Mesenchymal stem cell (in vitro differentiated cells and primary cell): ENCODE measurements at regions not wholly inside any gene's neighbourhood (a gene's known extent, or its start where the extent isn't known, plus 50 kb on each side); places are given as distances from the start of the nearest gene placed in this dataset.

Experiments used
- DNase-seq: peaks from one replicate; pipeline ENCODE4 v3.0.0-alpha.2; 2013
- H2AFZ ChIP-seq: one replicate; pipeline ENCODE4 v1.6.1; 2013; ENCODE audit warnings: low read depth, mild to moderate bottlenecking, control low read depth, inconsistent platforms, low read length, moderate library complexity
- H2AK5ac ChIP-seq: 2 replicates; pipeline ENCODE4 v1.6.1; 2013; ENCODE audit warnings: low read length, moderate library complexity, mild to moderate bottlenecking, inconsistent platforms; ENCODE audit not compliant: severe bottlenecking
- H2BK120ac ChIP-seq: one replicate; pipeline ENCODE4 v1.6.1; 2013; ENCODE audit warnings: low read depth, mild to moderate bottlenecking, inconsistent platforms, low read length, moderate library complexity
- H2BK12ac ChIP-seq, 2 experiments: one replicate each; pipeline ENCODE4 v1.6.1; 2013; ENCODE audit warnings: inconsistent platforms in 2 of 2, low read length in 2 of 2, mild to moderate bottlenecking in 2 of 2, moderate library complexity in 2 of 2, control low read depth in 1 of 2
- H2BK15ac ChIP-seq: one replicate; pipeline ENCODE4 v1.6.1; 2013; ENCODE audit warnings: mild to moderate bottlenecking, low read depth, inconsistent platforms; ENCODE audit not compliant: poor library complexity, severe bottlenecking
- H2BK5ac ChIP-seq: 2 replicates; pipeline ENCODE4 v1.6.1; 2013; ENCODE audit warnings: low read depth, mild to moderate bottlenecking, low read length, control low read depth, inconsistent platforms; ENCODE audit not compliant: poor library complexity, severe bottlenecking
- H3K14ac ChIP-seq, 2 experiments: one replicate each; pipeline ENCODE4 v1.6.1; 2013; ENCODE audit warnings: inconsistent platforms in 2 of 2, low read length in 2 of 2, control low read depth in 1 of 2, mild to moderate bottlenecking in 1 of 2, moderate library complexity in 1 of 2
- H3K18ac ChIP-seq, 2 experiments: one replicate each; pipeline ENCODE4 v1.6.1; 2013; ENCODE audit warnings: inconsistent platforms in 2 of 2, low read length in 2 of 2, control low read depth in 1 of 2, low read depth in 1 of 2, mild to moderate bottlenecking in 1 of 2
- H3K23ac ChIP-seq, 2 experiments: one replicate each; pipeline ENCODE4 v1.6.1; 2013; ENCODE audit warnings: inconsistent platforms in 2 of 2, low read length in 2 of 2, mild to moderate bottlenecking in 2 of 2, moderate library complexity in 2 of 2, control low read depth in 1 of 2
- H3K27ac ChIP-seq: 2 replicates; pipeline ENCODE4 v1.5.1; 2013; ENCODE audit warnings: mild to moderate bottlenecking, moderate library complexity, low read length, control low read depth, inconsistent platforms; ENCODE audit not compliant: poor library complexity, severe bottlenecking
- H3K27me3 ChIP-seq, 2 experiments: 2 replicates each; pipeline versions ENCODE4 v1.6.1 to v1.7.0; 2013; ENCODE audit warnings: low read length in 2 of 2, mild to moderate bottlenecking in 2 of 2, moderate library complexity in 2 of 2, control low read depth in 1 of 2, inconsistent platforms in 1 of 2; ENCODE audit not compliant: control insufficient read depth in 1 of 2, insufficient read depth in 1 of 2
- H3K36me3 ChIP-seq, 2 experiments: 2 replicates each; pipeline versions ENCODE4 v1.6.1 to v1.7.0; 2013; ENCODE audit warnings: low read length in 2 of 2, control low read depth in 1 of 2, inconsistent platforms in 1 of 2, low read depth in 1 of 2, mild to moderate bottlenecking in 1 of 2; ENCODE audit not compliant: insufficient read depth in 2 of 2, control insufficient read depth in 1 of 2
- H3K4ac ChIP-seq, 2 experiments: one replicate each; pipeline ENCODE4 v1.6.1; 2013; ENCODE audit warnings: inconsistent platforms in 2 of 2, low read length in 2 of 2, mild to moderate bottlenecking in 2 of 2, moderate library complexity in 2 of 2, control low read depth in 1 of 2, low read depth in 1 of 2
- H3K4me1 ChIP-seq: 2 replicates; pipeline ENCODE4 v1.6.1; 2013; ENCODE audit warnings: low read depth, low read length, control low read depth; ENCODE audit not compliant: control insufficient read depth, insufficient read depth
- H3K4me2 ChIP-seq: 2 replicates; pipeline ENCODE4 v1.6.1; 2013; ENCODE audit warnings: low read length, mild to moderate bottlenecking, inconsistent platforms; ENCODE audit not compliant: poor library complexity, severe bottlenecking
- H3K4me3 ChIP-seq, 2 experiments: 2 replicates each; pipeline versions ENCODE4 v1.5.1 to v1.7.0; 2013; ENCODE audit warnings: low read length in 2 of 2, mild to moderate bottlenecking in 2 of 2, control low read depth in 1 of 2, low read depth in 1 of 2; ENCODE audit not compliant: insufficient read depth in 1 of 2
- H3K79me1 ChIP-seq: replicated peaks from 2 replicates; pipeline ENCODE4 v1.6.1; 2013; ENCODE audit warnings: mild to moderate bottlenecking, control low read depth, low read length, inconsistent platforms; ENCODE audit not compliant: poor library complexity, severe bottlenecking
- H3K9ac ChIP-seq: 2 replicates; pipeline ENCODE4 v1.7.0; 2013; ENCODE audit warnings: mild to moderate bottlenecking, low read length, moderate library complexity
- H3K9me3 ChIP-seq: 2 replicates; pipeline ENCODE4 v1.7.0; 2013; ENCODE audit warnings: mild to moderate bottlenecking, low read length; ENCODE audit not compliant: control insufficient read depth
- H4K8ac ChIP-seq: one replicate; pipeline ENCODE4 v1.6.1; 2013; ENCODE audit warnings: inconsistent platforms, mild to moderate bottlenecking, low read length, moderate library complexity
- H4K91ac ChIP-seq: one replicate; pipeline ENCODE4 v1.6.1; 2013; ENCODE audit warnings: mild to moderate bottlenecking, low read length, inconsistent platforms
- WGBS: methylation state at CpG from one replicate; pipeline ENCODE4 v1.1.7; 2013; ENCODE audit warnings: mixed read lengths; 5-methylcytosine and 5-hydroxymethylcytosine counted together

DNA sequence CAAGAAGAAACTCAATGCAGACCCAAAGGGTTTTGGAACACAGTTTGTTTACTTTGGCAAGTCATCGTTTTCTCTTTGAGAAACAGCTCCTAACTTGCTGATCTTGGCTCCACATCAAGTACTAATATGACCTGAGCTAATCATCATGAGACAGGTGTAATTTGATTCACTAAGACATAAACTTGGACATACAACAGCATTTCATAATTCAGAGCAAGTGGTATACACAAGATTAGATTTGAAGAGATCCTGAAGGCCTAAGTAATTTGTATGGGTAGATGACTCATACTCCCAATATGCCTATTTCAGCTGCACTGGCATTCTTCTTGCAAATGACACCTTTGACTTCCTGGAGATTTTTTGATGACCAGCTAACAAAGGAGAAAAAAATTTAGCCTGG is 1521.7 kb downstream of the RPA4 start:
- H3K4ac ChIP-seq, result no peak overlapping the region
- no peak overlapping the region for H4K8ac ChIP-seq
- H3K14ac ChIP-seq, result no peak overlapping the region
- H2AFZ ChIP-seq, result no peak overlapping the region
- H2AK5ac ChIP-seq, result no peak overlapping the region
- WGBS, result 100% methylated on average over 1 of the region's 1 CpG
- H3K9ac ChIP-seq, result no peak overlapping the region
- no peak overlapping the region for H3K27ac ChIP-seq
- H3K27me3 ChIP-seq, result no peaks in the 10 kb centered on the region
- H3K36me3 ChIP-seq, result no peaks in the 10 kb centered on the region
- no peak overlapping the region for H2BK5ac ChIP-seq
- no peak for DNase-seq
- H2BK15ac ChIP-seq, result no peak overlapping the region
- H4K91ac ChIP-seq, result no peak overlapping the region
- no peak overlapping the region for H3K23ac ChIP-seq
- no peaks in the 10 kb centered on the region for H3K79me1 ChIP-seq
- no peaks in the 10 kb centered on the region for H3K4me1 ChIP-seq
- H2BK12ac ChIP-seq, result no peak overlapping the region
- H2BK120ac ChIP-seq, result no peak overlapping the region
- no peak overlapping the region for H3K18ac ChIP-seq
- no peak overlapping the region for H3K4me3 ChIP-seq
- H3K9me3 ChIP-seq, result peaks cover 3% of the 10 kb centered on the region
- H3K4me2 ChIP-seq, result no peak overlapping the region

DNA sequence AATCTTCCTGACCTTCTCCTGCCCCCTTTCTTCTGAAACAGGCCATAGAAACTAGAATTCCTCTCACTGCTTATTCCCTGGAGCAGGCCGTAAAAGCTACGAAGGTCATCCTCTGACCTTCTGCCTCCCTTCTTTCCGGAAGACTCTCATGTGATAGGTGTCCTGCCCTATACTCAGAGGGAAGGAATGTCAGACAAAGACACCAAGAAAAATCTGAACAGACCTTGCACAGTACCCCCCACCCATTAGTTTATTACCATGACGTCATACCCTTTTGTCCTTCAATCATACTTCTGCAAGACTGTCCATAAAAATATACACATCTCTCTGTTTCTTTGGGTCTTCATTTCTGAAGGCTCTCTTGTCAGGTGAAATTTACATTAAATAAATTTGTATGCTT is 1523.9 kb downstream of the RPA4 start:
- Histone ChIP-seq H3K79me1 (no peaks in the 10 kb centered on the region), H4K91ac (no peak overlapping the region), H2AFZ (no peak overlapping the region), H2AK5ac (no peak overlapping the region), H3K9me3 (no peaks in the 10 kb centered on the region), H3K4me1 (no peaks in the 10 kb centered on the region), H3K23ac (no peak overlapping the region), H3K14ac (no peak overlapping the region), H2BK120ac (no peak overlapping the region), H3K27ac (no peak overlapping the region), H3K4me3 (no peak overlapping the region), H3K4me2 (no peak overlapping the region), H3K36me3 (no peaks in the 10 kb centered on the region), H2BK5ac (no peak overlapping the region), H4K8ac (no peak overlapping the region), H2BK15ac (no peak overlapping the region), H2BK12ac (no peak overlapping the region), H3K18ac (no peak overlapping the region), H3K4ac (no peak overlapping the region), H3K9ac (no peak overlapping the region), H3K27me3 (no peaks in the 10 kb centered on the region)
- 33% methylated on average over 3 of the region's 4 CpGs for WGBS
- no peak for DNase-seq

DNA sequence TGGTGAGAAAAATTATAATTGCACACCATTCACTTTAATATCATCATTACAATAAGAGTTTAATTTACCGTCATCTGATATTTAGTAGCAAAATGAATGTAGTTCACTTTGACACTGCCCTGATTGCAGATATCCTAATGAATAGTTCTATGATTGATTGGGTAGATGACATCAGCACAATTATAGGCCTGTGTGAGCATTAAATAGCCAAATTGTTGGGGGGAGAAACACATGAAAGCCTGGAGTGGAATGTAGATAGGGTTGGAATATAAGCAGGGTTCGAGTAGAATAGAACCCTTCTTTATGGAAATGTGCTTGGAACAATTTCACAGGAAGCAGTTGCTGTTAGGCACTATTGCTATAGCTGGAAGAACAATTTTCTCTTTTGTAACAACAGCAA is 1526.2 kb downstream of the RPA4 start:
- Histone ChIP-seq H3K27me3 (no peaks in the 10 kb centered on the region), H2BK5ac (no peak overlapping the region), H3K4ac (no peak overlapping the region), H3K79me1 (no peaks in the 10 kb centered on the region), H3K14ac (no peak overlapping the region), H4K8ac (no peak overlapping the region), H3K27ac (no peak overlapping the region), H2AFZ (no peak overlapping the region), H2BK12ac (no peak overlapping the region), H3K9me3 (no peaks in the 10 kb centered on the region), H3K4me1 (no peaks in the 10 kb centered on the region), H3K23ac (no peak overlapping the region), H2BK15ac (no peak overlapping the region), H3K18ac (no peak overlapping the region), H2BK120ac (no peak overlapping the region), H3K4me2 (no peak overlapping the region), H3K9ac (no peak overlapping the region), H3K4me3 (no peak overlapping the region), H2AK5ac (no peak overlapping the region), H4K91ac (no peak overlapping the region), H3K36me3 (no peaks in the 10 kb centered on the region)
- DNase-seq, result no peak
- no CpG with 5 or more reads among the region's 2 CpGs for WGBS

DNA sequence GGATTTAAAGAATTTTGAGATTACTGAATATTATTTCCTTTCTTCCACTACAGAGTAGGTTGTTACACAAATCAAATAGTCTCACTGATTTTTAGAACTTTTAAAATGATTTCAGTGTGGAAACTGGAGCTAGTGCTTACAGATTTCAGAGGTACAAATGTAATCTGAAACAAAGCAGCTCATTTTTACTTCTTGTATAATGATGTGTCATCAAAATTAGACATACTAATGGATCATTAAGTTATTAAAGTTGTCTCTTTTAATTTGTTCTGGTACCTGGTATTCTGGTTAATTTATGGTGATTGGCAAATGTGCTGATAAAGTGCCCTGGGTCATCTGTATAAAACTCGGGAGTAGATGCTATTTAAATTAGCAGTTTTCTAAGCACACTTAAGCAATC is 1528.3 kb downstream of the RPA4 start:
- H4K91ac ChIP-seq, result no peak overlapping the region
- no peak overlapping the region for H2AK5ac ChIP-seq
- WGBS, result 85% methylated on average over 1 of the region's 1 CpG

More for the DNA sequence above, 1528.3 kb downstream of the RPA4 start:
- Histone ChIP-seq H3K4me2 (no peak overlapping the region), H4K8ac (no peak overlapping the region), H3K4ac (no peak overlapping the region), H2BK15ac (no peak overlapping the region), H3K23ac (no peak overlapping the region), H2AFZ (no peak overlapping the region), H3K14ac (no peak overlapping the region), H3K27ac (no peak overlapping the region), H3K79me1 (no peaks in the 10 kb centered on the region), H3K4me3 (no peak overlapping the region), H2BK120ac (no peak overlapping the region), H3K27me3 (no peaks in the 10 kb centered on the region), H3K4me1 (no peaks in the 10 kb centered on the region), H3K9me3 (no peaks in the 10 kb centered on the region), H3K36me3 (no peaks in the 10 kb centered on the region), H3K9ac (no peak overlapping the region), H3K18ac (no peak overlapping the region), H2BK12ac (no peak overlapping the region), H2BK5ac (no peak overlapping the region)
- DNase-seq, result no peak
